ENCODE measurements at regions not wholly inside any gene's neighbourhood (a gene's known extent, or its start where the extent isn't known, plus 50 kb on each side); places are given as distances from the start of the nearest gene placed in this dataset.

GRCh38 chr9:16307626-16308195 is 562.8 kb downstream of the BNC2 start:
- Histone ChIP-seq H3K79me2 (ENCODE audit: control insufficient read depth, insufficient read depth, low read length) (no peaks in the 10 kb centered on the region), H3K4me1 (replicated peaks in 1 of 2; ENCODE audit: control insufficient read depth in 2 of 2, insufficient read depth in 2 of 2, low read length in 2 of 2) (no peaks in the 10 kb centered on the region), H3K36me3 (ENCODE audit: control insufficient read depth, insufficient read depth, low read length) (no peaks in the 10 kb centered on the region), H3K9me3 (replicated peaks; ENCODE audit: control insufficient read depth, insufficient read depth, low read depth, low read length) (no peaks in the 10 kb centered on the region), H3K4me3 (no peak overlapping the region), H3K27me3 (ENCODE audit: control insufficient read depth in 2 of 2, insufficient read depth in 2 of 2, low read length in 2 of 2) (no peaks in the 10 kb centered on the region), H3K9ac (ENCODE audit: insufficient read depth in 1 of 2, low read depth in 2 of 2, low read length in 2 of 2) (no peak overlapping the region), H3K4me2 (ENCODE audit: insufficient read depth, low read length) (no peak overlapping the region), H3K27ac (ENCODE audit: extremely low read depth, low read depth, low read length) (no peak overlapping the region), H2AFZ (ENCODE audit: low read depth, low read length) (no peak overlapping the region), H4K20me1 (replicated peaks; ENCODE audit: control insufficient read depth, insufficient read depth, low read length) (no peaks in the 10 kb centered on the region), H3K9me1 (ENCODE audit: control insufficient read depth, insufficient read depth, low read length) (no peaks in the 10 kb centered on the region)
- CTCF ChIA-PET (ENCODE audit: low intra/inter-chr PET ratio), result no interaction called here
- BruUV-seq (replicated peaks), result no TSS peak
- intact Hi-C loops (cut with micrococcal nuclease), result no loop called here
- ATAC-seq (no peak), FAIRE-seq (no peak), DNase-seq (ENCODE audit: extremely low read depth in 1 of 4, low spot score in 3 of 4) (no peak)
- in situ Hi-C loops (cut with MboI), result no loop called here
- POLR2A ChIA-PET, result no interaction called here
- 0% methylated on average over 2 of the region's 2 CpGs for WGBS (ENCODE audit: insufficient coverage, low coverage, missing lambda C conversion rate)
- TF ChIP-seq EP300 (IDR thresholded peaks at IDR 0.05; ENCODE audit: low read length) (no peak), ZBTB33 (CRISPR knock-in tag; IDR thresholded peaks at IDR 0.05) (no peak), RBM39 (optimal IDR thresholded peaks at IDR 0.05; ENCODE audit: low read depth, low read length) (no peak), ZNF592 (IDR thresholded peaks at IDR 0.05) (no peak), ZFP30 (CRISPR knock-in tag; IDR thresholded peaks at IDR 0.05; ENCODE audit: borderline replicate concordance) (no peak)
- TF ChIP-seq, protein P1, sequence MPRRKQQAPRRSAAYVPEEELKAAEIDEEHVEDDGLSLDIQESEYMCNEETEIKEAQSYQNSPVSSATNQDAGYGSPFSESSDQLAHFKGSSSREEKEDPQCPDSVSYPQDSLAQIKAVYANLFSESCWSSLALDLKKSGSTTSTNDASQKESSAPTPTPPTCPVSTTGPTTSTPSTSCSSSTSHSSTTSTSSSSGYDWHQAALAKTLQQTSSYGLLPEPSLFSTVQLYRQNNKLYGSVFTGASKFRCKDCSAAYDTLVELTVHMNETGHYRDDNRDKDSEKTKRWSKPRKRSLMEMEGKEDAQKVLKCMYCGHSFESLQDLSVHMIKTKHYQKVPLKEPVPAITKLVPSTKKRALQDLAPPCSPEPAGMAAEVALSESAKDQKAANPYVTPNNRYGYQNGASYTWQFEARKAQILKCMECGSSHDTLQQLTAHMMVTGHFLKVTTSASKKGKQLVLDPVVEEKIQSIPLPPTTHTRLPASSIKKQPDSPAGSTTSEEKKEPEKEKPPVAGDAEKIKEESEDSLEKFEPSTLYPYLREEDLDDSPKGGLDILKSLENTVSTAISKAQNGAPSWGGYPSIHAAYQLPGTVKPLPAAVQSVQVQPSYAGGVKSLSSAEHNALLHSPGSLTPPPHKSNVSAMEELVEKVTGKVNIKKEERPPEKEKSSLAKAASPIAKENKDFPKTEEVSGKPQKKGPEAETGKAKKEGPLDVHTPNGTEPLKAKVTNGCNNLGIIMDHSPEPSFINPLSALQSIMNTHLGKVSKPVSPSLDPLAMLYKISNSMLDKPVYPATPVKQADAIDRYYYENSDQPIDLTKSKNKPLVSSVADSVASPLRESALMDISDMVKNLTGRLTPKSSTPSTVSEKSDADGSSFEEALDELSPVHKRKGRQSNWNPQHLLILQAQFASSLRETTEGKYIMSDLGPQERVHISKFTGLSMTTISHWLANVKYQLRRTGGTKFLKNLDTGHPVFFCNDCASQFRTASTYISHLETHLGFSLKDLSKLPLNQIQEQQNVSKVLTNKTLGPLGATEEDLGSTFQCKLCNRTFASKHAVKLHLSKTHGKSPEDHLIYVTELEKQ (CRISPR knock-in tag; IDR thresholded peaks at IDR 0.05), result no peak
- TF ChIP-seq, protein P2, sequence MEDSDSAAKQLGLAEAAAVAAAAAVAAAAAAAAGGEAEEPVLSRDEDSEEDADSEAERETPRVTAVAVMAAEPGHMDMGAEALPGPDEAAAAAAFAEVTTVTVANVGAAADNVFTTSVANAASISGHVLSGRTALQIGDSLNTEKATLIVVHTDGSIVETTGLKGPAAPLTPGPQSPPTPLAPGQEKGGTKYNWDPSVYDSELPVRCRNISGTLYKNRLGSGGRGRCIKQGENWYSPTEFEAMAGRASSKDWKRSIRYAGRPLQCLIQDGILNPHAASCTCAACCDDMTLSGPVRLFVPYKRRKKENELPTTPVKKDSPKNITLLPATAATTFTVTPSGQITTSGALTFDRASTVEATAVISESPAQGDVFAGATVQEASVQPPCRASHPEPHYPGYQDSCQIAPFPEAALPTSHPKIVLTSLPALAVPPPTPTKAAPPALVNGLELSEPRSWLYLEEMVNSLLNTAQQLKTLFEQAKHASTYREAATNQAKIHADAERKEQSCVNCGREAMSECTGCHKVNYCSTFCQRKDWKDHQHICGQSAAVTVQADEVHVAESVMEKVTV (CRISPR knock-in tag; IDR thresholded peaks at IDR 0.05), result no peak

Measured in K562 (cell line).